GM18505 (cell line): ENCODE measurements at regions not wholly inside any gene's neighbourhood (a gene's known extent, or its start where the extent isn't known, plus 50 kb on each side); places are given as distances from the start of the nearest gene placed in this dataset.
"Not testable (repeated sequence)": the region's sequence is repeated elsewhere in the genome, so short reads cannot be mapped to it uniquely, and the experiment has no call there.

Source experiments
- ATAC-seq: cut with Tn5 transposase; IDR thresholded peaks from one replicate; pipeline ENCODE4 v1.9.1; 2021; ENCODE audit not compliant: unreplicated experiment
- POLR2A ChIP-seq: IDR thresholded peaks from 4 replicates; pipeline ENCODE4 v1.6.1; 2011; ENCODE audit warnings: borderline replicate concordance; ENCODE audit not compliant: insufficient read depth, insufficient read length; ENCODE audit errors: extremely low read depth

DNA sequence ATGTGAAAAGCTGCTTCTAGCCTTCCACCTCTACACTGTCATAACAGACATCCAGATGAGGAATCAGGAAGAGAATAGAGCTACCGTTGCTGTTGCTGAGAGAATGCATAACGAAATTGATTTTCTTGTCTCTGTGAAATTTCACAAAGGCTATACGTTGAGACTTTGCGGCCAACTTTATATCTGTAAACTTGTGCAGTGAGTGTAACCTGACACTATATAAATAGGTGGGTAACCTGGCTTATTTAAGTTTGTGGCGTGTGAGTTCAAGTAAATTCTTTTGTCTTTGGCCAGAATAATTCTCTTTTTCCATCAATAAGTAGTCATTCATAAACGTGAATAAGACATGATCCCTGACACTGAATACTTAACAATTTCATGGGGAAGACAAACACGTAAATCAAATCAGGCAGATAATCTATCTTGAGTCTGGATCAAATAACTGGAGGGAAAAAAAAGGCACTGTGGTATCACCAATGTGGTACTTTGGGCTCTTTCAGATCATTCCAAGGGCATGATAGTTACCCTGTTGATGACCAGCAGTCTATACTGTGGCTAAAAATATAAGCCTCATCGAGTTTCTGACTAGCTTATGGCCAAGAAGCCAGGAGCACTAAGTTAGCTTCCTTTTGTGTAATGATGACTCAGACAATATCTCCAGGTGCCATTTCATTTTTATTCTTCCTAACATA lies 98.2 kb upstream of the RASA1 start:
- no peak for ATAC-seq
- TF ChIP-seq POLR2A = no peak

GRCh38 chr5:87170799-87171198 lies 96.9 kb upstream of the RASA1 start:
- no peak for TF ChIP-seq POLR2A
- ATAC-seq = no peak

DNA sequence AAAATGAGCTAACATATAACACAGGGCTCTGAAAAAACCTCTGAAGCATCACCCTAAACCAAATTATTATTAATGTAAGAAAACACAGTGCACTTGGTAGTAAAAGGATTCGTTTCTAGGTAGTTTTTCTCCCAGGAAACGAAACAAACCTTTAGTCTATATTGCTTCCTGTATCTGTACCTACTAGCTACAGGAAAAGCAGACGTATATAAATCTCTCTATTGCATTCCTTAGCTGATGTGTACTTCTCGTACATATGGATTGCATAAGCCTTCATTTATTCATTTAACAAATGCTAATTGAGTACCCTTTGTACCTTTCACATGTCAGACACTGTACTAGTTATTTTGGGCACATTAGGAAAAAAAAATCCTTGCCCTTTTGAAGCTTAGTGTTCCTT lies 85.0 kb upstream of the RASA1 start:
- no peak for TF ChIP-seq POLR2A
- no peak for ATAC-seq

GRCh38 chr5:87183896-87184295 lies 83.8 kb upstream of the RASA1 start:
- no peak for TF ChIP-seq POLR2A

DNA sequence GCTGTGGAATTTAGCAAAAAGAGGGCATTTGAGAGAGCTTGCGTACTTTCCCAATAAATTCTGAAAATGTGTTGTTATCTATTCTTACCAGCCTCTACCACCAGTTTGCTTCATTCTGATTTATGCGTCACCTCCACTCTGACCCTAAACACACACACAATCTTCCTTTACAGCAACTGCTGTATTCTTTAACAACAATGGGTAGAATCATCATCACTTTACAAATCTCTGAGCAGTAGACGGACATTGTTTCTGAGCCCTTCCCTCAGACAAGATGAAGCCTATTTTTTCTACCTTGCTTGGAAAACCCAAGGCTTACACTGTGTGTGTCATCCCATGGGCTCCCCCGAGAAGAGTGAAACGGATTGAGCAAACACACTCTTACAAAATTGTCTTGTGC lies 83.1 kb upstream of the RASA1 start:
- ATAC-seq = no peak
- no peak for TF ChIP-seq POLR2A

More at GRCh38 chr5:87183896-87184295, 83.8 kb upstream of the RASA1 start:
- no peak for ATAC-seq

- TF ChIP-seq POLR2A = no peak
- no peak for ATAC-seq
Observed at GRCh38 chr5:87185838-87186237, 81.8 kb upstream of the RASA1 start.

DNA sequence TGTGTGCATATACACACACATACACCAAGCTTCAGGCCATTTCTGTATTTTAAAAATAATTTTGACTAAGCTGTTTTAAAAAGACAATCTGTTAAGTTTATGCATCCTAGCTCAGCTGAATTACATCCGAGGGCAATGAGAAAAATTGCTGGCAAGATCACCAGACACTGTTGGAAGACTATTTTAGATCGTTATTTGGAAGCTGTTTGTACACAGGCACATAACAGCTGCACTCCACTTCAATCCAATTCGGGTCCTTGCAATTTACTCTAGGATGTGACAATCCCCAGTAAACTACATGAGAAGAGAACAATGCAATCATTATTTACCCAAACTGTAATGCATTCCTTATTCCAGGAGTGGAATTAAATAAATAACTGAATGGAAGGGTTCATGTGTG lies 79.3 kb upstream of the RASA1 start:
- ATAC-seq = no peak

GRCh38 chr5:87190041-87190440 lies 77.6 kb upstream of the RASA1 start:
- no peak for ATAC-seq
- TF ChIP-seq POLR2A = no peak

More for the DNA sequence above, 79.3 kb upstream of the RASA1 start:
- no peak for TF ChIP-seq POLR2A

DNA sequence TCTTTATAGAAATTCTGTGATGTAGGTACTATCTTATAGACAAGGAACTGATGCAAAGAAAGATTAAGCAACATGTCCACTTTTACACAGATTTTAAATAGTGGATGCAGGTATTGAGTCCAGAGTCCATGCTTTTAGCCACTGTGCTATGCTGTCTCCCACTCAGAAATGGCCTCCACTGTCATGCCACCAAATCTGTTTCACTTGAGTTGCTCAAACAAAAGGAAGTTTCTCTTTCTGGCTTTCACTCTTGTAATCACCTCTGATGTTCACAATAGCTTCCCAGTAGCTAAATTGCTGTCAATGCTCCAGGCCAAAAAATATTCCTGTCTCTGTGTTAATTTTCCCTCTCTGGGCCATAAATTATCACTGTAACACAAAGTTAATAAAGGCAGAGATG lies 77.0 kb upstream of the RASA1 start:
- ATAC-seq = no peak
- no peak for TF ChIP-seq POLR2A

- no peak for TF ChIP-seq POLR2A
- ATAC-seq = no peak
Observed at GRCh38 chr5:87191645-87192044, 76.0 kb upstream of the RASA1 start.

- TF ChIP-seq POLR2A = no peak
- peak; percentile 49 for ATAC-seq
Observed at GRCh38 chr5:87195104-87195591, 72.5 kb upstream of the RASA1 start.

GRCh38 chr5:87195616-87196015 lies 72.1 kb upstream of the RASA1 start:
- no peak for ATAC-seq
- no peak for TF ChIP-seq POLR2A

DNA sequence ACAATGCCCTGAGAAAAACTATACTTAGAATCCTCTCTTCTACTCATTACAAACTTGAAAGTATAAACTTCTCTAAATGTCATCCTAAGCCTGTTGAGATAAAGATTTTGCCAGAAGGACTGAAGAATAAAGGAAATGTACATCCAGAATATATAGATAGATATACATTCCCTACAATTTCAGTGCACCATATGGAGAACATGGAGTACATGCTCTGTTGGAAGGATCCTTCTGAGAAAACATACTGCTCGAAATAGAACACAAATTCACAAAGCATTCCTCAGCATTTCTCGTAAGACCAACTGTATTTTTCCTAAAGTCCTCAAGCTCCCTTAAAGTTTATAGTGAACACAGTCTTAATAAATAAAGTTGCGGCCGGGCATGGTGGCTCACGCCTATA lies 69.7 kb upstream of the RASA1 start:
- TF ChIP-seq POLR2A = no peak
- no peak for ATAC-seq

- not testable (repeated sequence) for ATAC-seq
Observed at GRCh38 chr5:87199246-87199645, 68.4 kb upstream of the RASA1 start.

- not testable (repeated sequence) for ATAC-seq
Observed at GRCh38 chr5:87199704-87200103, 68.0 kb upstream of the RASA1 start.
